Mammary epithelial cell (primary cell): ENCODE measurements at regions not wholly inside any gene's neighbourhood (a gene's known extent, or its start where the extent isn't known, plus 50 kb on each side); places are given as distances from the start of the nearest gene placed in this dataset.

ENCODE experiments used
- EZH2 ChIP-seq: IDR thresholded peaks from 2 replicates; pipeline ENCODE4 v1.6.1; 2012; ENCODE audit warnings: low read length, inconsistent platforms, borderline replicate concordance
- TF ChIP-seq, protein P1 (sequence below), 2 donors: IDR thresholded peaks in 1 of 2; conservative IDR thresholded peaks in 1 of 2; 2 replicates each; pipeline ENCODE4 v1.5.1; 2011 to 2012; ENCODE audit warnings: inconsistent platforms in 2 of 2, low read length in 2 of 2, mild to moderate bottlenecking in 2 of 2, control low read depth in 1 of 2, low read depth in 1 of 2; ENCODE audit not compliant: insufficient read depth in 1 of 2; ENCODE audit errors: extremely low read depth in 1 of 2

DNA sequence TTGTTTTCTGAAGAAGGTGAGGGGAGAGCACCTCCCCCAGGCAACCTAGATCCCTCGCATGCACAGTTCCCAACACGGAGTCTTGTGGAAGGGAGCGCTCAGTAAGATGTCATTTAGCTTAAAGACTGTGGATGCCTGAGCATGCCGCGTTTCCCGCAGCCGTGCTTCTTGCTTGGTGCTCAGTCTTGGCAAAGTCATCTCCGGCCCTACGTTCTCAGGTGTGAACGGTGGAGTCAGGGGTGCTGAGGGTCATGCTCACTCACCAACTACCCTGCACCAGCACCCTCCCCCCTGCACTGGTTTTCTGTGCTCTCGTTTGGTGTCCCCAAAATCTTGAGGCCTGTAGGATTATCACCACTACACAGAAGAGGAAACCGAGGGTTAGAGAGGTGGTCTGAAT is 202.1 kb downstream of the RHOU start:
- TF ChIP-seq, protein P1, sequence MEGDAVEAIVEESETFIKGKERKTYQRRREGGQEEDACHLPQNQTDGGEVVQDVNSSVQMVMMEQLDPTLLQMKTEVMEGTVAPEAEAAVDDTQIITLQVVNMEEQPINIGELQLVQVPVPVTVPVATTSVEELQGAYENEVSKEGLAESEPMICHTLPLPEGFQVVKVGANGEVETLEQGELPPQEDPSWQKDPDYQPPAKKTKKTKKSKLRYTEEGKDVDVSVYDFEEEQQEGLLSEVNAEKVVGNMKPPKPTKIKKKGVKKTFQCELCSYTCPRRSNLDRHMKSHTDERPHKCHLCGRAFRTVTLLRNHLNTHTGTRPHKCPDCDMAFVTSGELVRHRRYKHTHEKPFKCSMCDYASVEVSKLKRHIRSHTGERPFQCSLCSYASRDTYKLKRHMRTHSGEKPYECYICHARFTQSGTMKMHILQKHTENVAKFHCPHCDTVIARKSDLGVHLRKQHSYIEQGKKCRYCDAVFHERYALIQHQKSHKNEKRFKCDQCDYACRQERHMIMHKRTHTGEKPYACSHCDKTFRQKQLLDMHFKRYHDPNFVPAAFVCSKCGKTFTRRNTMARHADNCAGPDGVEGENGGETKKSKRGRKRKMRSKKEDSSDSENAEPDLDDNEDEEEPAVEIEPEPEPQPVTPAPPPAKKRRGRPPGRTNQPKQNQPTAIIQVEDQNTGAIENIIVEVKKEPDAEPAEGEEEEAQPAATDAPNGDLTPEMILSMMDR (conservative IDR thresholded peaks at IDR 0.05 in 1 of 2, IDR thresholded peaks at IDR 0.05 in 1 of 2; ENCODE audit: extremely low read depth in 1 of 2, insufficient read depth in 1 of 2, low read depth in 1 of 2, low read length in 2 of 2), result no peak
- no peak for TF ChIP-seq EZH2
